ENCODE measurements at regions not wholly inside any gene's neighbourhood (a gene's known extent, or its start where the extent isn't known, plus 50 kb on each side); places are given as distances from the start of the nearest gene placed in this dataset.

GRCh38 chr4:106652095-106652494 is 283.5 kb upstream of the GIMD1 start:
- H3K36me3 ChIP-seq (ENCODE audit: control insufficient read depth, insufficient read depth, low read length), result no peaks in the 10 kb centered on the region
- H3K9ac ChIP-seq (ENCODE audit: low read length), result no peak overlapping the region
- H3K4me1 ChIP-seq (ENCODE audit: control insufficient read depth, insufficient read depth, low read length), result no peaks in the 10 kb centered on the region
- no peak overlapping the region for H3K4me3 ChIP-seq (ENCODE audit: low read length)
- H3K27me3 ChIP-seq (ENCODE audit: control insufficient read depth, insufficient read depth, low read length), result no peaks in the 10 kb centered on the region
- no peak overlapping the region for H3K27ac ChIP-seq (ENCODE audit: low read depth, low read length)

GRCh38 chr4:106650701-106651100 is 282.1 kb upstream of the GIMD1 start:
- H3K27me3 ChIP-seq (ENCODE audit: control insufficient read depth, insufficient read depth, low read length), result no peaks in the 10 kb centered on the region
- H3K36me3 ChIP-seq (ENCODE audit: control insufficient read depth, insufficient read depth, low read length), result no peaks in the 10 kb centered on the region
- no peak overlapping the region for H3K4me3 ChIP-seq (ENCODE audit: low read length)
- H3K27ac ChIP-seq (ENCODE audit: low read depth, low read length), result no peak overlapping the region
- H3K4me1 ChIP-seq (ENCODE audit: control insufficient read depth, insufficient read depth, low read length), result no peaks in the 10 kb centered on the region
- no peak overlapping the region for H3K9ac ChIP-seq (ENCODE audit: low read length)

- H3K4me3 ChIP-seq (ENCODE audit: low read length), result no peak overlapping the region
- H3K4me1 ChIP-seq (ENCODE audit: control insufficient read depth, insufficient read depth, low read length), result no peaks in the 10 kb centered on the region
- H3K27me3 ChIP-seq (ENCODE audit: control insufficient read depth, insufficient read depth, low read length), result no peaks in the 10 kb centered on the region
- no peak overlapping the region for H3K9ac ChIP-seq (ENCODE audit: low read length)
- no peaks in the 10 kb centered on the region for H3K36me3 ChIP-seq (ENCODE audit: control insufficient read depth, insufficient read depth, low read length)
- no peak overlapping the region for H3K27ac ChIP-seq (ENCODE audit: low read depth, low read length)
Measured at GRCh38 chr4:106647451-106647850, 278.9 kb upstream of the GIMD1 start.

- no peaks in the 10 kb centered on the region for H3K4me1 ChIP-seq (ENCODE audit: control insufficient read depth, insufficient read depth, low read length)
- no peak overlapping the region for H3K27ac ChIP-seq (ENCODE audit: low read depth, low read length)
- no peak overlapping the region for H3K4me3 ChIP-seq (ENCODE audit: low read length)
- H3K27me3 ChIP-seq (ENCODE audit: control insufficient read depth, insufficient read depth, low read length), result no peaks in the 10 kb centered on the region
- H3K9ac ChIP-seq (ENCODE audit: low read length), result no peak overlapping the region
- H3K36me3 ChIP-seq (ENCODE audit: control insufficient read depth, insufficient read depth, low read length), result no peaks in the 10 kb centered on the region
Measured at GRCh38 chr4:106629268-106629625, 260.7 kb upstream of the GIMD1 start.

GRCh38 chr4:106628586-106629267 is 260.1 kb upstream of the GIMD1 start:
- Histone ChIP-seq H3K9ac (ENCODE audit: low read length) (no peak overlapping the region), H3K4me1 (ENCODE audit: control insufficient read depth, insufficient read depth, low read length) (no peaks in the 10 kb centered on the region), H3K27me3 (ENCODE audit: control insufficient read depth, insufficient read depth, low read length) (no peaks in the 10 kb centered on the region), H3K27ac (ENCODE audit: low read depth, low read length) (no peak overlapping the region), H3K4me3 (ENCODE audit: low read length) (no peak overlapping the region), H3K36me3 (ENCODE audit: control insufficient read depth, insufficient read depth, low read length) (no peaks in the 10 kb centered on the region)

GRCh38 chr4:106627051-106627450 is 258.5 kb upstream of the GIMD1 start:
- Histone ChIP-seq H3K27me3 (ENCODE audit: control insufficient read depth, insufficient read depth, low read length) (no peaks in the 10 kb centered on the region), H3K27ac (ENCODE audit: low read depth, low read length) (no peak overlapping the region), H3K4me3 (ENCODE audit: low read length) (no peak overlapping the region), H3K4me1 (ENCODE audit: control insufficient read depth, insufficient read depth, low read length) (no peaks in the 10 kb centered on the region), H3K9ac (ENCODE audit: low read length) (no peak overlapping the region), H3K36me3 (ENCODE audit: control insufficient read depth, insufficient read depth, low read length) (no peaks in the 10 kb centered on the region)

GRCh38 chr4:106624671-106625070 is 256.1 kb upstream of the GIMD1 start:
- Histone ChIP-seq H3K27ac (ENCODE audit: low read depth, low read length) (no peak overlapping the region), H3K36me3 (ENCODE audit: control insufficient read depth, insufficient read depth, low read length) (no peaks in the 10 kb centered on the region), H3K4me3 (ENCODE audit: low read length) (no peak overlapping the region), H3K27me3 (ENCODE audit: control insufficient read depth, insufficient read depth, low read length) (no peaks in the 10 kb centered on the region), H3K4me1 (ENCODE audit: control insufficient read depth, insufficient read depth, low read length) (no peaks in the 10 kb centered on the region), H3K9ac (ENCODE audit: low read length) (no peak overlapping the region)

- H3K27me3 ChIP-seq (ENCODE audit: control insufficient read depth, insufficient read depth, low read length), result no peaks in the 10 kb centered on the region
- H3K36me3 ChIP-seq (ENCODE audit: control insufficient read depth, insufficient read depth, low read length), result no peaks in the 10 kb centered on the region
Measured at GRCh38 chr4:106618956-106619355, 250.4 kb upstream of the GIMD1 start.

GRCh38 chr4:106615961-106616360 is 247.4 kb upstream of the GIMD1 start:
- no peak overlapping the region for H3K9ac ChIP-seq (ENCODE audit: low read length)
- no peaks in the 10 kb centered on the region for H3K4me1 ChIP-seq (ENCODE audit: control insufficient read depth, insufficient read depth, low read length)
- no peaks in the 10 kb centered on the region for H3K36me3 ChIP-seq (ENCODE audit: control insufficient read depth, insufficient read depth, low read length)

More at GRCh38 chr4:106618956-106619355, 250.4 kb upstream of the GIMD1 start:
- no peak overlapping the region for H3K27ac ChIP-seq (ENCODE audit: low read depth, low read length)
- no peak overlapping the region for H3K9ac ChIP-seq (ENCODE audit: low read length)
- no peaks in the 10 kb centered on the region for H3K4me1 ChIP-seq (ENCODE audit: control insufficient read depth, insufficient read depth, low read length)
- no peak overlapping the region for H3K4me3 ChIP-seq (ENCODE audit: low read length)

GRCh38 chr4:106615410-106615945 is 246.9 kb upstream of the GIMD1 start:
- Histone ChIP-seq H3K27ac (ENCODE audit: low read depth, low read length) (no peak overlapping the region), H3K9ac (ENCODE audit: low read length) (no peak overlapping the region), H3K4me3 (ENCODE audit: low read length) (no peak overlapping the region), H3K27me3 (ENCODE audit: control insufficient read depth, insufficient read depth, low read length) (no peaks in the 10 kb centered on the region), H3K4me1 (ENCODE audit: control insufficient read depth, insufficient read depth, low read length) (no peaks in the 10 kb centered on the region), H3K36me3 (ENCODE audit: control insufficient read depth, insufficient read depth, low read length) (no peaks in the 10 kb centered on the region)

More at GRCh38 chr4:106615961-106616360, 247.4 kb upstream of the GIMD1 start:
- no peak overlapping the region for H3K27ac ChIP-seq (ENCODE audit: low read depth, low read length)
- no peak overlapping the region for H3K4me3 ChIP-seq (ENCODE audit: low read length)
- no peaks in the 10 kb centered on the region for H3K27me3 ChIP-seq (ENCODE audit: control insufficient read depth, insufficient read depth, low read length)

GRCh38 chr4:106614441-106614840 is 245.9 kb upstream of the GIMD1 start:
- Histone ChIP-seq H3K27me3 (ENCODE audit: control insufficient read depth, insufficient read depth, low read length) (no peaks in the 10 kb centered on the region), H3K27ac (ENCODE audit: low read depth, low read length) (no peak overlapping the region), H3K4me3 (ENCODE audit: low read length) (no peak overlapping the region), H3K36me3 (ENCODE audit: control insufficient read depth, insufficient read depth, low read length) (no peaks in the 10 kb centered on the region), H3K9ac (ENCODE audit: low read length) (no peak overlapping the region), H3K4me1 (ENCODE audit: control insufficient read depth, insufficient read depth, low read length) (no peaks in the 10 kb centered on the region)

GRCh38 chr4:106609917-106610316 is 241.3 kb upstream of the GIMD1 start:
- Histone ChIP-seq H3K27me3 (ENCODE audit: control insufficient read depth, insufficient read depth, low read length) (no peaks in the 10 kb centered on the region), H3K27ac (ENCODE audit: low read depth, low read length) (no peak overlapping the region), H3K4me3 (ENCODE audit: low read length) (no peak overlapping the region), H3K36me3 (ENCODE audit: control insufficient read depth, insufficient read depth, low read length) (no peaks in the 10 kb centered on the region), H3K9ac (ENCODE audit: low read length) (no peak overlapping the region), H3K4me1 (ENCODE audit: control insufficient read depth, insufficient read depth, low read length) (no peaks in the 10 kb centered on the region)

GRCh38 chr4:106607558-106607957 is 239.0 kb upstream of the GIMD1 start:
- H3K36me3 ChIP-seq (ENCODE audit: control insufficient read depth, insufficient read depth, low read length), result no peaks in the 10 kb centered on the region
- no peaks in the 10 kb centered on the region for H3K4me1 ChIP-seq (ENCODE audit: control insufficient read depth, insufficient read depth, low read length)
- H3K27ac ChIP-seq (ENCODE audit: low read depth, low read length), result no peak overlapping the region
- no peaks in the 10 kb centered on the region for H3K27me3 ChIP-seq (ENCODE audit: control insufficient read depth, insufficient read depth, low read length)
- no peak overlapping the region for H3K4me3 ChIP-seq (ENCODE audit: low read length)
- H3K9ac ChIP-seq (ENCODE audit: low read length), result no peak overlapping the region

Data from rectal smooth muscle tissue (tissue), 1 donor.